LoVo (cell line): ENCODE measurements at regions not wholly inside any gene's neighbourhood (a gene's known extent, or its start where the extent isn't known, plus 50 kb on each side); places are given as distances from the start of the nearest gene placed in this dataset.
"Not testable (repeated sequence)": the region's sequence is repeated elsewhere in the genome, so short reads cannot be mapped to it uniquely, and the experiment has no call there.

Source experiments
- DNase-seq: peaks from one replicate; pipeline ENCODE4 v3.0.0-alpha.2; 2016; ENCODE audit warnings: low spot score

DNA sequence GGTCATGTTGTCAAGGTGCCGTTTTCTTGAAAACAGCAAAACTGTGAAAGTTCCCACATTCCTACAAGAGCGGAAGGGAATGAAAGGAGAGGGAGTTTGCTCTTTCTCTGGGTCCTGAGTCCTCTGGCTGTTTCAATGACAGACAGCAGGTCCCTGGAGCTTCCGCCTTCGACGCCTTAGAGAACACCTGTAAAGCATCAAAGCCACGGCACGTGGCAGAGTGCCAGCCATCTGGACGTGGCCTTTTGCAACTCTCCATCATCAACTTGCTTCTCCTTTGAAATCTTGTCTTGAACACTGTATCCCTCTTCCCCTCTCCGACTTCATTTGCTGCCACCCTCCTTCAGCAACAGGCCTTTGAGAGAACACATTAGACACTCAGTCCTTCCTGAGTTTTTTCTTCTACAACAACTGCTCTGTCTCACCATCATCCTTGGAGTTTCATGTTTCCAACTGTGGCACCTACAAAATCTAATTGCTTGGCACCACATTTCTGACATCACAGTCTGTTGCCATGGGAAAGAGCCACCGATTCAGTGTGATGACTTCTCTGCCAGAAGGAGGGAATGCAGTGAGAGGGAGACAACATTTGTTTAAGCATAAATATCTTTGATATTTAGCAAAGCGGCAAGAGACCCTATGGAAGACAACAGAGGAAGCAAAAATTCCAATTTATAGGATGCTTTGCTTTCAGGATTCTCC, 204.9 kb upstream of the PTER start:
- no peak for DNase-seq

DNA sequence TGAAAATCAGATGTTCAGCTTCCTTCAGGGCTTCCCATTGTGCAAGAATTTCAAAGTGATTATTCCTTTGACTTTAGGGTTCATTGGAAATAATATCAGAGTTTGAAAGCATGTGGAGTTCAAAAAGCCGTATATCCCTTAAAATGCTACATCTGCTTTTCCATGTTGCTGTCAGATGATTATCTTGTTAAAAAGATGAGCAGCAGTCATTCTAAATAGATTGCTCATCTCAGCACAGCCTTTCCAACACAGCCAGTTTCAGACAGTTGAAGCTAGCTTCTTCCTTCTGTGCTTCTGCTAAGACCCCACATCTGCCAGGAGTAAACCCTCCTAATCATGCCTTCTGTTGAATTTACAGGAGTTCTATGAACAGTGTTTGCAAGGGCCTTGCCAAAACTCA, 204.4 kb upstream of the PTER start:
- no peak for DNase-seq

DNA sequence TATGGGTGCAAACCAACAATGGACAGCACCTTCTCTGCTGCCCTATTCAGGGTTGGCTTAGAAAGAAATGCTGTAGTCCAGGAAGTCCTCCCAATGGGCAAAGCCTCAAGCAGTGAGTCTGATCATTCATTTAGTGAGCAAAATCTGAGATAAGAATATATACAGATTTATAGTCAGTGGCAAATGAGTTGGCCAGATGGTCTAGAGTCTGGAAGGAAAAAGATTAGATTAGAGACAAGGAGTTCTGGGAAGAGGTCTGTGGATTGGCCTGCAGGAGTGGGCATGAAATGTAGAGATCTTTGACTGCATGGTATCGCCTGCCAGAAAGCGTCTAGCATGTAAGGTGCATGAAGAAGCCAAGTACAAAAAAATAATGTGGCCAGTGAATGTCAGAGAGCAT, 201.9 kb upstream of the PTER start:
- DNase-seq = no peak

DNA sequence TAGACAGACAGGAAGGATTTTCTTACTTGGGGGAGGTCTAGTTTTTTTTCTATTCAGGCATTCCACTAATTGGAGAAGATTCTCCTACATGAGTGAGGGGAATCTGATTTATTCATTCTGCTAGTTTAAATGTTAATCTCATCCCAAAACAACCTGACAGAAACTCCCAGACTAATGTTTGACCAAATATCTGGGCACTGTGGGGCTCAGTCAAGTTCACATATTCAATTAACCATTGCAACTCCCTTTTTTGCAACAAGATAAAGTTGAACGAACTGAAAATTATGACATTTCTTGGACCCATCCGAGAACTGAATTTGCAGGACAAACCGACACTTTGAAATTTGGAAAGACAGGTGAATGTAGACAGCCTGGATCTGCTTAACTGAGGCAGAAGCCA, 194.4 kb upstream of the PTER start:
- no peak for DNase-seq

DNA sequence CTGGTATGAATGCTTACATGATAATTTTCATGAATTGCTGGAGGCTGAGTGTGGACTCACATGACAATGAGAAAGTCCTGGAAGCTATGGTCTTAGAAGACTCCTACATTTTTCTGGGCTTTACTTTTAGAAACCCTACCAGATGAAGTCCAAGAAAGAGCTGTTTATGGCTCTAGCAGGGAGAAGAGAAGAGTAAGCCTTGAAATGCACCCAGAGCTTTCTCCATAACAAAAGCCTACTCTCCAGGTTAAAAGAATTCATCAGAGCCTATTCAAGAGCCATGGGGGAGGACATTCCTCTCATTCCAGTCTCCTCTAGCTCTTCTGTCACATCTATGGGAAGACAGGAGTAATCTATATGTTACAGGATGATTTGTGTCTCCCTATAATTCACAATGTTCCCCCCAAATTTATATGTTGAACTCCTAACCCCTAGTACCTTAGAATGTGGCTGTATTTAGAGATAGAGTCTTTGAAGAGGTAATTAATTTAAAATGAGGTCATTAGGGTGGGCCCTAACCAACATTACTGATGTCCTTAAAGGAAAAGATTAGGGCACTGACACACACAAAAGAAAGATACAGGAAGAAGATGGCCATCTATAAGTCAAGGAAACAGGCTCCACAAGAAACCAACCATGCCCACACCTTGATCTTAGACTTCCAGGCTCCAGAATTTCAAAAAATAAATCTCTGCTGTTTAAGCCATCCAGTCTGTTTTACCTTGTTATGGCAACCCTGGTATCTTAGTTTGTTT, 193.8 kb upstream of the PTER start:
- DNase-seq = no peak

DNA sequence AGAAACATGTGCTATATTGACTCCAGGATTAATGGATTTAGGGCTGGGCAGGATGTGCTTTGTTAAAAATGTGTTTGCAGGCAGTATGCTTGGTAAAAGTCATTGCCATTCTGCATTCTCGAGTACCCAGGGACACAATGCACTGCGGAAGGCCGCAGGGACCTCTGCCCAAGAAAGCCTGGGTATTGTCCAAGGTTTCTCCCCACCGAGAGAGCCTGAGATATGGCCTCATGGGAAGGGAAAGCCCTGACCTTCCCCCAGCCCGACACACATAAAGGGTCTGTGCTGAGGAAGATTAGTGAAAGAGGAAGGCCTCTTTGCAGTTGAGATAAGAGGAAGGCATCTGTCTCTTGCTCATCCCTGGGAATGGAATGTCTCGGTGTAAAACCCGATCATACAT, 186.7 kb upstream of the PTER start:
- not testable (repeated sequence) for DNase-seq

DNA sequence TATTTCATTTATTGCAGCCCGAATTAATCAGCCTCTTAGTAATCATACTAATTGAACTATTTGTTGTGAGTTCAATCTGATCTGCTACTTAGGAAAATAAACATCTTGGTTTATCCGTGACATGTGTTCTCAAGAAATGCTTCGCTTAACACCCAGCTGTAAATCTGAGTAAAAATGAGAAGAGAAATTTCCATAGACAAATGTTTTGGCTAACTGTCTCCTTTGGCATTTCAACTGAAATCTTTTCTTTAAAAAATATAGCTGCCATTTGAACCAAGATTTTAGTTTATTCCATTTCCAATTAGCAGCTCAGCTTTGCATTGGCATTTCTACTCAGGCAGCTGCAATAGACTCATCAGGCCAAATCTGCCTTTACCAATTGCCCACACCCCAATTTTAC, 180.5 kb upstream of the PTER start:
- no peak for DNase-seq

DNA sequence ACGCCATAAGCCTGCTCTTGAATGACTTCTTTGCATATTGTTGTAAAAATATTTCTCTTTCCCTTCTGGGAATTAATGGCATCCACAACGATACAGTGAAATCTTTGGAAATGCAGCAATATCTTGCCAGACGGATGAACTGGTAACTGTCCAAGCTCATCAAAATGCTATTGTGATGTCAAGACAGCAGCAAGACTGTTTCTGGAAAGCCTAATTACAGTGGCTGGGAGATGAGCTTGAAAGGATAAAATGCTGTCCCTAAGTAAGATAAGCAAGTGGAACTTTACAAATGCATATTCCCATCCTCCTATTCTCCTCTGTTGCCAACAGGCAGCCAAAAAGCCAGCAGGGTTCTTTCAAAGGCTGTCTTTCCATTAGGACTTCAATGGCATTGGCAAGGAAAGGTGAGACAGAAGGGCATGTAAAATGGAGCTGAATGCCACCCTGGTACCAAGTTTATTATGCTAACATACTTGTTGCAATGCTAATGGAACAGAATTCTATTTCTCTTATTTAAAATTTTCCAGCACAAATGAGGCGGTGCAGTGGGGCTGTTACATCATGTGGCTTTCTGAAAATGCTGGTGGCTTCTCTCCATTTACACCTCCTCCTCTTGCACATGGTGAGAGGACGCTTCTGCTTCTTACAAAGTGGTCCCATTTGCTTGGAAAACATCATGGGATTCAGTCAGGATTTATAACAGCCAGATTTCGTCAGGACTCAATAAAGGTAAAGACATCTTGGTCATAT, 178.3 kb upstream of the PTER start:
- no peak for DNase-seq

DNA sequence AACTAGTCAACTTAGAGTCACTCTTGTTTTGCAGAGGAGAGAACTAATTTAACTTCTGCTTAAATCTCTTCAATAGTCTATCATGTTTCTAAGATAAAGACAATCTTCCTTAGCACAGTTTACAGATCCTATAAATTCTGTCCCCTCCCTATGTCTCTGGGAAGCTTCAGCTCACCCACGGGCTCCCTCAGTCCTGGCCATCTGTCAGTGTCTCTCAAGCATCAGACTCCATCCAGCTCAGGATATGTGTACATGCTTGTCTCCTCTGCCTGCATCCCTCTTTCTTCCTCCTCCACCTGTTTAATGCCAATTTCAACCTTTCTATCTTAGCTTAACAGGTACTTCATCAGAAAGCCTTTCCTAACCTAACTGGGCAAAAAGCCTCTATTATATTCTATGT, 177.1 kb upstream of the PTER start:
- no peak for DNase-seq

DNA sequence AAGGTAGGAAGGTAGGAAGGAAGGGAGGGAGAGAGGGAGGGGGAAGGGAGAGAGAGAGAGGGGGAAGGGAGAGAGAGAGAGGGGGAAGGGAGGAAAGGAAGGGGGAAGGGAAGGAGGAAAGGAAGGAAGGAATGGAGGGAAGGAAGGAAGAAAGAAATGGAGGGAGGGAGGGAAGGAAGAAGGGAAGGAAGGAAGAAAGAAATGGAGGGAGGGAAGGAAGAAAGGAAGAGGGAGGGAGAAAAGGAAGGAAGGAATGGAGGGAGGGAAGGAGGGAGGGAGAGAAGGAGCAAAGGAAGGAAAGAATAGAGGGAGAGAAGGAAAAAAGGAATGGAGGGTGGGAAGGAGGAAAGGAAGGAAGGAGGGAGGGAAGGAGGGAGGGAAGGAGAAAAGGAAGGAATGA, 176.4 kb upstream of the PTER start:
- no peak for DNase-seq

DNA sequence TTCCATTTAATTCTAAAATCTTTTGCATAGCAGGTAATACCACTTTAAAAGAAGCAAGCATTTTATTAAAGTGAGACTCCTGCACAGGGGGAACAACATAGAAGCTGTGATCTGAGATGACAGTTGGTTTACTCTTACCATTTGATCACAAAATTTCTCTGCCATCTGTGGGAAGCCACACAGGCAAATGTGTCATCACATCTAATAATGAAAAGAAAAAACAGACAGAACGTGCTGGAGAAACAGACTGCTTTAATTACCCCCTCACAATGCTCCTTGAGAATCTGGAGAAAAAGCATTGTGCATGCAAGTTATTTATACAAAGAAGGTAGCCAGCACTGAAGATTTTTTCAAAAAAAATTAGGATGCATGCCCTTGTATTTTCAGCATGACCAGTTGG, 165.2 kb upstream of the PTER start:
- DNase-seq = no peak

DNA sequence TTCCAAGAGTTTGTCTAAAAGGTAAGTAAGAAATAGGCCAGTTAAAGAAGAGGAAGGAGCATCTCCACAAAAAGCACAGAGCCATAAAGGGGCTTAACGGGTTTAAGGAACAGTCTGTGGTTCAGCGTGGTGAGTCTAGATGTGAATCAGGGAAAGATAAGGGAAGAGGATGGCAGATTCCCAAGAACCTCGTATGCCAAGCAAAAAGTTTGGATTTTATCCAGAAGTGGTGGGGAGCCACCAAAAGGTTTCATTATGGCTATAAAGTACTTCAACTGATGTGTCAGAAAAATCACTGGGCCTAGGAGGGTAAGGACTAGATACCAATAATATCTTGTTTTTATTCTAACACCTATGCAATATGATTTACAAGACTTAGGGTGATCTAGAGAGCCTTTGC, 161.9 kb upstream of the PTER start:
- DNase-seq = no peak

DNA sequence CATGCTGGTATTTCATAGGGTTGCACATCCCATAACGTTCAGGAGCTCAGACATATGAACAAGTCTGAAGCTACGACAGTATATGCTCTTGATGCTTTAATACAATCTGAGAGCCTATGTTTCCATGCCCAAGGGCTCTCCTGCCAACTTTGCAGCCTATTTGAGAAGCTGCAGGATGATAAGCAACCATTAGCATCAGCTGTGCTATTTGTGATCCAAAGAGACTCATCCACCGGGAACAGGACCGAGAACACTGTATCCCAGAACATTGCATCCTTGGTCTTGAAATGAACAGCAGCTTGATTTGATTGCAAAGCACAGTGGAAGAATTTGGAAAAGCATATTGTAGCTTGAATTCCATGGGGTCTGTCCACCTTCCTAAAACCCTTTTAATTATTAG, 156.2 kb upstream of the PTER start:
- no peak for DNase-seq

DNA sequence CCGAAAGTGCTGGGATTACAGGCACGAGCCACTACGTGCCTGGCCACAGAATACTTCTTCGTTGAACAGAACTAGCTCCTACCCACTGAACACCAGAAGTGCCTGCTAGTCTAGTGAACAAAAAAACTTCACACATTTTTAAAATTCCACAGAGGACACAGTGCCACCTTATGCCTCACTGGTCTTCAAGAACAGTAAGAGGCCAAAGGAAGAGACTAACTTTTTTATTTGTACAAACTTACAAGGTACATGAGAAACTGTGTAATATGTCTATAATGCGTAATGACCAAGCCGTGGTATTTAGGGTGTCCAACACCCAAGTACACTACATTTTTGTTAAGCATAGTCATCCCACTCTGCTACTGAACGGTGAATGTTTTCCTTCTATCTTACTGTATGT, 144.4 kb upstream of the PTER start:
- no peak for DNase-seq

DNA sequence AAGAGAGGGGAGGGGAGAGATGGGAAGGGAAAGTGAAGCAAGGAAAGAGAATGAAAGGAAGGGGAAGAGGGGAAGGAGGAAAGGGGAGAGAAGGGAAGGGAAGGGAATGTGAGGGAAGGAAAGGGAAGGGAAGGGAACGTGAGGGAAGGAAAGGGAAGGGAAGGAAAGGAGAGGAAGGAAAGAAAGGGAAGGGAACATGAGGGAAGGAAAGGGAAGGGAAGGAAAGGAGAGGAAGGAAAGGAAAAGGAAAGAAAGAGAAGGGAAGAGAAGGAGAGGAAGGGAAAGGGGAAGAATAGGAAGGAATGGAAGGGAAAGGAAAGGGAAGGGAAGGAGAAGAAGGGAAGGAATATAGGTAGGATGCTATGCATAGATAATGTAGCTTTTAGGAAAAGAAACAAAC, 139.7 kb upstream of the PTER start:
- no peak for DNase-seq

DNA sequence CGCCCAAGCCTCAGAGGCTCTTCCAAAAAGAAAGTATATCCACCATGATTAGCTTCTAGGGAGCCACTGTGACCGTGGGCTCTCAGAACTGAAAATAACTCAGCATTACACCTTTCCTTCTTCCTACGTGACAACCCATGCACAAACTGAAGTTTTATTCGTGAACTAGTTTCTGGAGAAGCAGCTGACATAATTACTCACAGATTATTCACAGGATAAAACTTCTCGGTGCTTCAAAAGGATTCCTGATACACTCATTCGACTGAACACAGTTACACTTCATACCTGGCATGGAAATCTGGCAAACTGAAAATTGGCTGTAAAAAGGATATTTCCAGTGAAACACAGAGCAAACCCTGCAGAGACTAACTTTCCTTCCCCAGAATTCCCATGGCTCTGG, 139.2 kb upstream of the PTER start:
- no peak for DNase-seq

DNA sequence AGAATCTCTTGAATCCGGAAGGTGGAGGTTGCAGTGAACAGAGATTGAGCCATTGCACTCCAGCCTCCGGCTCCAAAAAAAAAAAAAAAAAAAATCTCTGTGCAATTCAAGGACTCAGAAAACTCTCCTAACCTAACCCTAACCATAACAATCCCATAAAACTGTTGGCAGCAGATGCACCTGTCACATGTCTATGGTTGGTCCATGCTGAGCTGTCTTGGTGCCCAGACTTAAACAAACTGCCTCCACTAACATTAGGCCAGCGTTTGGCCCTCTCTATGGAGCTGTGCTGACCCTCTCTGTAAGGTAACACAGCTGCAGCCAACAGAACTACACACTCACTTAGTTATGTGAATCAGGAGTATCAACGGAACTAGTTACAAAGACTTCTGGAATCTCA, 132.5 kb upstream of the PTER start:
- no peak for DNase-seq

DNA sequence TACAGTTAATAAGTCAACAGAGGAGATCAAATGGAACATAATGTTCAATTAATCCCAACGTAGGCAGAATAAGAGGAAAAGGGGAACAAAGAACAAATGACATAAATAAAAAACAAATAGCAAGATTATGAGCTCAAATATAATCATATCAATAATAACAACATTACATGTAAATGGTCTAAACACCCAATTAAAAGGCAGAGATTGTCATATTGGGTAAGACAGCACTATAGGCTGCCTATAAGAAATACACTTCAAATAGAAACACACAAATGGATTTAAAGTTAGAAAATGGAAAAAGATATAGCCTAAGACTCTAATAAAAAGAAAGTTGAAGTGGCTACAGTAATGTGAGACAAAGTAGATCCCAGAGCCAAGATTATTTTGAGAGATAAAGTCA, 126.4 kb upstream of the PTER start:
- no peak for DNase-seq

DNA sequence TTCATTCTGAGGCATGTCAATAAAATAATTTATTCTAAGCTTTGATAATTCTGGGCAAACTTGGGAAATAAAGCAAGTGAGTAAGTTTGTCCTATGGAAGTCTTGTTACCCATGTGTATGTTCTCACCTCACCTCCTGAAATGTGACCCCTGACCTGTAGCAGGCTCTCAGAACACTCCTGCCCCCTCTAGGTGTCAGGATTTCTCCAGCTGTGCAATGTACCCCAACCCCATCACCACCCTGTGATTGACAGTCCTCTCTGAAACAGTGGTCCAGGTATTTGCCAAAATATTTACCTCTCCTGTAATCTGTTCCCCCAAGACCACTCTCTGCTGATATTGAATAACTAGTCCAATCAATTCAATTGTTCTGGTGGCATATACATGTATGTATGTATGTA, 122.6 kb upstream of the PTER start:
- no peak for DNase-seq

DNA sequence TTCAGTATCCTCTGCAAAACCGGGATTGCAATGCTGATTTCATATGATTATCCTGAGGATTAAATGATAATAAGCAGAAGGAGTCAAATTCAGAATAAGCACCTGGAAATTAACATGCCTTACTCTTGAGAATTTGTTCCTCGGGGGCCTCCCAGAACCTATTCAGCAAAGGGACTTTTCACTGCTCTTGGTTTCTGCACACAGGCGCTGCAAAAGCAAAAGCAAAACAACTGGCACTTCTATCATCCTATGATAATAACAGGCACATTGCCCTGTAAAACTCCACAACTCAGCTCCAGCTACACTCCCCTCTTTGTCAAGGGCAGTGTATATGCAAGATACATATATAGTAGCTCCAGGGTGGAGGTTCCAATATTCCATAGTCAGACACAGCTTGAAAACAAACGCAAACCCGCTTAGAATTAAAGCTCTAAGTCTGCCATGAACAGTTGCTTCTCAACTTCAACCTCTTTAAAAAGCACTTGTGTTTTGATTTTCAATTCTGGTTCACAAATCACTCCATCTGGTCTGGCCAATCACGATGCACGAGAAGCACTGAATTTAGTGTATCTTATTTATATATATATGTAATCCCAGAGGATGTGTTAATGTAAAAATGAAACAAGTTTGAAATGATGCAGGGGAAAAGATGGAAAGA, 119.9 kb upstream of the PTER start:
- DNase-seq = no peak

DNA sequence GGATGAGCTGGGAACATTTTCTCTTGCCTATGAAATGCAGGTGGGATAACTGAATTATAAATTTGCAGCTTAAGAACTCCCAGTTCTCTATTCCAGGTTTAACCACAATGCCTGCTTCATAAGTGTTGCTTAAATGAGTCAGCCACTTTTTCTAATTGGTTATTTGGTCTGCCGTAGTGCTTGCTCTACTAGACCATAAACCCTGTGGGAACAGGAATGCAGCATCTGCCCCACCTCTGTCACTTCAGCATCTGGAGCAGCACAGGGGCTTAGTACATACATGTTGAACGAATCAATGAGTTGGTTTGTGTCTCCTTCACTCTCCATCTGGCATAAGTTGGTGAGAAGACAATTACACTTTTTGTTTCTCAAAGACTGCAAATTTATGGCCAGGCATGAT, 95.2 kb upstream of the PTER start:
- DNase-seq = peak; percentile 1

DNA sequence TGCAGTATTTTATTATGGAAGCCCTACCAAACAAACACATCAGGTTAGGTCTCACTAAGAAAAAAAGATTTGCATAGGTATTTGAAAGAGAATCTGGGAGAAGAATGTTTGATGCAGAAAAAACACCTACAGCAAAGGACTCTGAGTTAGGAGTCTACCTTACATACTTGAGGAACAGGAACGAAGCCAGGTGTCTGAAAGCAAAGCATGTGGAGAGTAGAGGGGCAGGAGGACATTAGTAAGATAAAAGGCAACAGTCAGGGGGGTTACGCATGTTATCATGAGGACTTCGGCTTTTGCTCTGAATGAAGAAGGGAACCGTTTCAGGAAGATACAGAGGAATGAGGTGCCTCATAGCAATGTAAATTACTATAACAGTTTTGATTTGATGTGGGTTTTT, 87.9 kb upstream of the PTER start:
- DNase-seq = no peak

DNA sequence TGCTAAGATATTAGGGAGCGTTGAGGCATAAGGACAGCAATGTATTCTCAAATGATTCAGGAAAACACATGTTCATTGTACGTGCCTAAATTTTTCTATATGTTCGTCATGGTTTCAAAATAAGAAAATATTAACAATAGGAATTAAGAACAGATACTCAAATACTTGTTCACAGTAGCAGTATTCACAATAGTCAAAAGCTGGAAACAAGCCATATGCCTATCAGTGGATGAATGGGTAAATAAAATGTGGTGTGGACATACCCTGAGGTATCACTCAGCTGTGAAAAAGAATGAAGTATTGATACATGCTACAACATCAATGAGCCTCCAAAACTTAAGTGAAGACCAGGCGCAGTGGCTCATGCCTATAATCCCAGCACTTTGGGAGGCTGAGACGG, 84.7 kb upstream of the PTER start:
- no peak for DNase-seq
